ENCODE measurements at regions not wholly inside any gene's neighbourhood (a gene's known extent, or its start where the extent isn't known, plus 50 kb on each side); places are given as distances from the start of the nearest gene placed in this dataset.

DNA sequence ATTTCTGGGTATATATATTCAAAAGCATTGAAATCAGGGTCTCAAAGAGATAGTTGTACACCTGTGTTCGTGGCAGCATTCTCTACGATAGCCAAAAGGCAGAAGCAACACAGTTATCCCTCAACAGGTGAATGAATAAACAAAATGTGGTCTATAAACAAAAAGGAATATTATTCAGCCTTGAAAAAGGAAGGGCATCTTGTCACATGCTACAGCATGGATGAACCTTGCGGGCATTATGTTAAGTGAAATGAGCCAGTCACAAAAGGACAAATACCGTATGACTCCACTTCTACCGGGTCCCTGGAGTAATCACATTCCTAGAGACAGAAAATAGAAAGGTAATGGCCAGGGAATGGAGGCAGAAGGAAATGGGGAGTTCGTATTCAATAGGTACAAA is 228.8 kb downstream of the SH3BP4 start:
- DNase-seq = no peak
- 95 to 97% methylated on average over 6 of the region's 6 CpGs for WGBS, 2 donors
- TF ChIP-seq POLR2A (IDR thresholded peaks at IDR 0.05) (no peak), CTCF (IDR thresholded peaks at IDR 0.05) (no peak)
- Histone ChIP-seq H3K4me1 (no peaks in the 10 kb centered on the region), H3K36me3 (ENCODE audit: low read depth, missing control alignments) (no peaks in the 10 kb centered on the region), H3K9me3 (no peaks in the 10 kb centered on the region), H3K27me3 (no peaks in the 10 kb centered on the region), H3K27ac (no peak overlapping the region), H3K4me3 (no peak overlapping the region)
- intact Hi-C loops (cut with DNase I; ENCODE audit: low total_unique reads) = no loop called here

GRCh38 chr2:235183786-235184185 is 232.0 kb downstream of the SH3BP4 start:
- H3K4me1 ChIP-seq = no peaks in the 10 kb centered on the region
- H3K27ac ChIP-seq = no peak overlapping the region
- no peak for DNase-seq
- intact Hi-C loops (cut with DNase I; ENCODE audit: low total_unique reads) = no loop called here
- H3K36me3 ChIP-seq (ENCODE audit: low read depth, missing control alignments) = no peaks in the 10 kb centered on the region
- H3K27me3 ChIP-seq = no peaks in the 10 kb centered on the region
- TF ChIP-seq POLR2A (IDR thresholded peaks at IDR 0.05) (no peak), CTCF (IDR thresholded peaks at IDR 0.05) (no peak)
- H3K9me3 ChIP-seq = no peaks in the 10 kb centered on the region
- no peak overlapping the region for H3K4me3 ChIP-seq

DNA sequence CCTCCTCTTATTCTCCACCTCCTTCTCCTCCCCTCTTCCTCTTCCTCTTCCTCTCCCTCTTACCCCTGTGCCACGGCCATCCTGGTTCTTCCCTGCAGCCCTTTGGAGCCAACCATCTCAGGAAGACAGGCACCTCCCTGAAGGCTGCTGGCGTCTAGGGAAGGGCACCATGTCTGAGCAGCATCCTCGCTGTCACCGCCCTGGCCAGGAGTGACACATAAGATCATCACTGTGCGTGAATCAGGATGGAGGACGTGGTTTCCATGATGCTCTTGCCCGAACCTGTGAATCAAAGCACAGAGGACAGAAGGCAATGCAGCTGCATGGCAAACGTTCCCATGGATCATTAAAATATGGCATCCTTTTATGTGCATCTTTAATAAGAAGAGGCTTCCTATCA is 236.0 kb downstream of the SH3BP4 start:
- TF ChIP-seq POLR2A (IDR thresholded peaks at IDR 0.05) (no peak), CTCF (IDR thresholded peaks at IDR 0.05) (no peak)
- H3K4me1 ChIP-seq = no peaks in the 10 kb centered on the region
- DNase-seq = no peak
- H3K9me3 ChIP-seq = no peaks in the 10 kb centered on the region
- no peaks in the 10 kb centered on the region for H3K27me3 ChIP-seq
- no peak overlapping the region for H3K4me3 ChIP-seq
- 89% methylated on average over 8 of the region's 8 CpGs for WGBS, 2 donors
- intact Hi-C loops (cut with DNase I; ENCODE audit: low total_unique reads) = no loop called here
- no peaks in the 10 kb centered on the region for H3K36me3 ChIP-seq (ENCODE audit: low read depth, missing control alignments)
- no peak overlapping the region for H3K27ac ChIP-seq

GRCh38 chr2:235191486-235191885 is 239.7 kb downstream of the SH3BP4 start:
- H3K27me3 ChIP-seq = no peaks in the 10 kb centered on the region
- no peaks in the 10 kb centered on the region for H3K4me1 ChIP-seq
- WGBS, 2 donors = 47% methylated on average over 14 to 15 of the region's 15 CpGs
- TF ChIP-seq CTCF (IDR thresholded peaks at IDR 0.05) = no peak
- TF ChIP-seq POLR2A (IDR thresholded peaks at IDR 0.05) = no peak
- intact Hi-C loops (cut with DNase I; ENCODE audit: low total_unique reads) = no loop called here
- no peaks in the 10 kb centered on the region for H3K36me3 ChIP-seq (ENCODE audit: low read depth, missing control alignments)
- DNase-seq = no peak
- H3K9me3 ChIP-seq = no peaks in the 10 kb centered on the region
- H3K27ac ChIP-seq = no peak overlapping the region
- H3K4me3 ChIP-seq = peak overlapping the region in 1 of 2 donors; percentile 18

- H3K27me3 ChIP-seq = no peaks in the 10 kb centered on the region
- peak; percentile 47 for DNase-seq
- H3K36me3 ChIP-seq (ENCODE audit: low read depth, missing control alignments) = no peaks in the 10 kb centered on the region
- H3K4me1 ChIP-seq = no peaks in the 10 kb centered on the region
- intact Hi-C loops (cut with DNase I; ENCODE audit: low total_unique reads) = no loop called here
- peak overlapping the region in 1 of 2 donors; percentile 18 for H3K4me3 ChIP-seq
- WGBS, 2 donors = 38 to 47% methylated on average over 15 of the region's 15 CpGs
- no peaks in the 10 kb centered on the region for H3K9me3 ChIP-seq
- no peak for TF ChIP-seq POLR2A (IDR thresholded peaks at IDR 0.05)
- no peak for TF ChIP-seq CTCF (IDR thresholded peaks at IDR 0.05)
- no peak overlapping the region for H3K27ac ChIP-seq
Observed at GRCh38 chr2:235191978-235192377, 240.2 kb downstream of the SH3BP4 start.

Measured in testis (tissue), 2 donors.